K562 (cell line): ENCODE measurements at regions not wholly inside any gene's neighbourhood (a gene's known extent, or its start where the extent isn't known, plus 50 kb on each side); places are given as distances from the start of the nearest gene placed in this dataset.

ENCODE experiments used
- ATAC-seq: fragments of 200-7000 bp; cut with Tn5 transposase; 3 replicates; pipeline ENCODE4 v1.9.1; 2020; ENCODE audit warnings: moderate library complexity
- BruUV-seq: library from RNA; stranded (reverse); fragments of 400-500 nt; replicated peaks from 2 replicates; lab custom pipeline; 2021; lab: Mats Ljungman, UMichigan
- CTCF ChIA-PET: fragments of 300-600 bp; formaldehyde crosslinking; extraction: SDS; loops from one replicate; lab custom pipeline; 2021; ENCODE audit warnings: low intra/inter-chr PET ratio; lab: Yijun Ruan, JAX
- POLR2A ChIA-PET: fragments of 300-600, 350-650 bp; sonication (Branson Sonifier 250); formaldehyde crosslinking; extraction: SDS; loops from one replicate; lab custom pipeline; 2021; ENCODE audit warnings: antibody characterized with exemption, inconsistent platforms; lab: Yijun Ruan, JAX
- DNase-seq, 4 experiments: peaks; one replicate each; pipeline versions ENCODE4 v3.0.0 to v3.0.0-alpha.2; 2011 to 2018; ENCODE audit warnings: low spot score in 3 of 4, mixed read lengths in 3 of 4; ENCODE audit errors: extremely low read depth in 1 of 4
- FAIRE-seq: peaks from 2 replicates; lab custom pipeline; 2011; peaks lifted over from hg19 to GRCh38; lab: Jason Lieb, UNC
- H2AFZ ChIP-seq: 2 replicates; pipeline ENCODE4 v1.6.0; 2011; ENCODE audit warnings: low read depth, low read length, control low read depth, inconsistent platforms
- H3K27ac ChIP-seq: fragments of 200-600 bp; 3 replicates; pipeline ENCODE4 v1.8.0; 2011; ENCODE audit warnings: low read depth, mild to moderate bottlenecking, control low read depth, inconsistent platforms, low read length, moderate library complexity, mixed read lengths; ENCODE audit errors: extremely low read depth
- H3K27me3 ChIP-seq, 2 experiments: fragments of 300-600 bp in 1 of 2; 2 replicates in 1 of 2; 3 replicates in 1 of 2; pipeline versions ENCODE4 v1.6.0 to v1.8.0; 2011; ENCODE audit warnings: inconsistent platforms in 2 of 2, low read length in 2 of 2, mild to moderate bottlenecking in 1 of 2, mixed read lengths in 1 of 2, moderate library complexity in 1 of 2; ENCODE audit not compliant: control insufficient read depth in 2 of 2, insufficient read depth in 2 of 2
- H3K36me3 ChIP-seq: fragments of 300-600 bp; 3 replicates; pipeline ENCODE4 v1.8.0; 2011; ENCODE audit warnings: mild to moderate bottlenecking, low read length, inconsistent platforms; ENCODE audit not compliant: control insufficient read depth, insufficient read depth
- H3K4me1 ChIP-seq, 2 experiments: fragments of 200-600 bp in 1 of 2; replicated peaks in 1 of 2; 2 replicates in 1 of 2; 3 replicates in 1 of 2; pipeline versions ENCODE4 v1.5.1 to v1.8.0; 2011; ENCODE audit warnings: inconsistent platforms in 2 of 2, low read length in 2 of 2, mild to moderate bottlenecking in 1 of 2, mixed read lengths in 1 of 2, moderate library complexity in 1 of 2; ENCODE audit not compliant: control insufficient read depth in 2 of 2, insufficient read depth in 2 of 2
- H3K4me2 ChIP-seq: 2 replicates; pipeline ENCODE4 v1.6.1; 2011; ENCODE audit warnings: low read length, control low read depth, inconsistent platforms, mixed read lengths; ENCODE audit not compliant: insufficient read depth
- H3K4me3 ChIP-seq: fragments of 200-600 bp; sonication (generic), shearing (Covaris generic); 2 replicates; pipeline ENCODE4 v1.5.1; 2016; ENCODE audit warnings: control low read depth, inconsistent platforms
- H3K79me2 ChIP-seq: fragments of 200-600 bp; 3 replicates; pipeline ENCODE4 v1.8.0; 2011; ENCODE audit warnings: low read length, inconsistent platforms; ENCODE audit not compliant: control insufficient read depth, insufficient read depth
- H3K9ac ChIP-seq, 2 experiments: 2 replicates each; pipeline versions ENCODE4 v1.6.0 to v1.6.1; 2011; ENCODE audit warnings: low read depth in 2 of 2, low read length in 2 of 2, control low read depth in 1 of 2, inconsistent platforms in 1 of 2, mild to moderate bottlenecking in 1 of 2, mixed read lengths in 1 of 2; ENCODE audit not compliant: insufficient read depth in 1 of 2
- H3K9me1 ChIP-seq: one replicate; pipeline ENCODE4 v1.6.0; 2011; ENCODE audit warnings: inconsistent platforms, mild to moderate bottlenecking, low read length, moderate library complexity; ENCODE audit not compliant: control insufficient read depth, insufficient read depth
- H3K9me3 ChIP-seq: replicated peaks from 2 replicates; pipeline ENCODE4 v1.5.1; 2011; ENCODE audit warnings: low read depth, low read length, inconsistent platforms; ENCODE audit not compliant: control insufficient read depth, insufficient read depth
- H4K20me1 ChIP-seq: replicated peaks from 2 replicates; pipeline ENCODE4 v1.6.1; 2011; ENCODE audit warnings: low read length, inconsistent platforms, mixed read lengths; ENCODE audit not compliant: control insufficient read depth, insufficient read depth
- MLLT1 ChIP-seq, 2 experiments: fragments of 450-650 bp; IDR thresholded peaks; 2 replicates each; pipeline ENCODE4 v1.6.1; 2016
- TEAD4 ChIP-seq, 2 experiments: sonication (generic) in 1 of 2; formaldehyde crosslinking in 1 of 2; IDR thresholded peaks; 2 replicates each; pipeline versions ENCODE4 v1.6.1 to v1.8.0; 2012 to 2022; ENCODE audit warnings: borderline replicate concordance in 1 of 2, inconsistent platforms in 1 of 2, low read length in 1 of 2, mild to moderate bottlenecking in 1 of 2, missing genetic modification reagents in 1 of 2
- ZNF518B ChIP-seq: fragments of 250-450 bp; sonication (Bioruptor Pico); IDR thresholded peaks from 2 replicates; pipeline ENCODE4 v1.5.0; 2021; ENCODE audit warnings: mild to moderate bottlenecking, moderate library complexity
- ZNF778 ChIP-seq: fragments of 450-650 bp; formaldehyde crosslinking; IDR thresholded peaks from 2 replicates; pipeline ENCODE4 v1.4.0; 2020; ENCODE audit warnings: mild to moderate bottlenecking, moderate library complexity
- WGBS: fragments of 100-300 bp; shearing (Covaris generic); methylation state at CpG from one replicate; pipeline ENCODE4 v1.1.6; 2016; ENCODE audit warnings: low coverage, mixed read lengths; ENCODE audit not compliant: insufficient coverage; ENCODE audit errors: missing lambda C conversion rate; 5-methylcytosine and 5-hydroxymethylcytosine counted together
- in situ Hi-C: fragments of 300-500 bp; cut with MboI; formaldehyde crosslinking; loops from 4 replicates; pipeline ENCODE4 v1.15.0; 2018; ENCODE audit warnings: inconsistent platforms, mixed read lengths
- intact Hi-C: fragments of 100-400 bp; cut with micrococcal nuclease; formaldehyde crosslinking; loops from 2 replicates; pipeline ENCODE4 v1.14.2; 2022

GRCh38 chr11:16596231-16596630, 142.2 kb upstream of the C11orf58 start:
- H3K36me3 ChIP-seq: no peaks in the 10 kb centered on the region
- H4K20me1 ChIP-seq: no peaks in the 10 kb centered on the region
- ATAC-seq (peak; percentile 88), FAIRE-seq (peak; percentile 79), DNase-seq (peak in 2 of 4 experiments; percentile 39 to 70)
- in situ Hi-C loops: loop anchor here (10.0 kb wide), 1 partner anchor 231 kb away; no protein-coding TSS in a partner anchor
- peak overlapping the region; percentile 72 for H2AFZ ChIP-seq
- H3K4me2 ChIP-seq: peak overlapping the region; percentile 68
- ChIA-PET POLR2A (interaction anchor here (0.8 to 1.9 kb wide), 4 partner anchors 9 to 578 kb away, joined by 3 to 13 read pairs (median 6); no protein-coding TSS in a partner anchor), CTCF (no interaction called here)
- intact Hi-C loops: no loop called here
- no TSS peak for BruUV-seq
- H3K9ac ChIP-seq: peak overlapping the region in 1 of 2 experiments; percentile 30; a peak in 2 of 4 replicates
- H3K27ac ChIP-seq: peak overlapping the region; percentile 65
- no peaks in the 10 kb centered on the region for H3K9me1 ChIP-seq
- H3K9me3 ChIP-seq: no peaks in the 10 kb centered on the region; the same call in 1 of the 2 replicates
- H3K79me2 ChIP-seq: peaks cover 5% of the 10 kb centered on the region; the same call in 2 of the 3 replicates
- WGBS: 8% methylated on average over 2 of the region's 2 CpGs
- no peak overlapping the region for H3K4me3 ChIP-seq
- H3K4me1 ChIP-seq: peaks cover 2 to 4% of the 10 kb centered on the region in 2 experiments; a peak in 3 of 5 replicates
- no peaks in the 10 kb centered on the region for H3K27me3 ChIP-seq
- no peak for TF ChIP-seq ZNF778
- TF ChIP-seq ZNF518B (CRISPR knock-in tag): no peak
- TF ChIP-seq TEAD4 (IDR thresholded peaks at IDR 0.05; ENCODE audit: low read length): peak; percentile 49; the same call in 1 of the 2 replicates
- no peak for TF ChIP-seq TEAD4 (CRISPR knock-in tag; IDR thresholded peaks at IDR 0.05; ENCODE audit: borderline replicate concordance)
- TF ChIP-seq MLLT1 (IDR thresholded peaks at IDR 0.05): 0 out of 4 replicates have a peak, but pooled peaks of 1 of the 2 experiments have one; percentile 29
